ENCODE measurements at regions not wholly inside any gene's neighbourhood (a gene's known extent, or its start where the extent isn't known, plus 50 kb on each side); places are given as distances from the start of the nearest gene placed in this dataset.

DNA sequence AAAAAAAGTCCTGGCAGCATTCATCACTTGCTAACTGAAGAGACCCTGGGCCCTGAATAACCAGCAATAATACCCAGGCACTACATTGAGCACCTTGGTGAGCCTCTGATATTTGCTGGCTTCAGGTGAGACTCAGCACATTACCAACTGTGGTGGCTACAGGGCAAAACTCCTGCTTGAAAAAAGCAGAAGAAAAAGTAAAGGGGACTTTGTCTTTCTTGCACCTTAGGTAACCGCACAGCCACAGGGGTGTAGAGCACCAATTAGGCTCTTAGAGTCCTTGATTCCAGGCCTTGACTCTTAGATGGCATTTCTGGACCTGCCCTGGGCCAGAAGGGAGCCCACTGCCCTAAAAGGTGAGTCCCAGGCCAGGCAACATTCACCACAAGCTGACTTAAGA lies 269.5 kb downstream of the AUH start:
- H3K4me3 ChIP-seq (ENCODE audit: insufficient read depth, low read length), result no peak overlapping the region

GRCh38 chr9:91094324-91095088 lies 267.2 kb downstream of the AUH start:
- TF ChIP-seq, protein P1, sequence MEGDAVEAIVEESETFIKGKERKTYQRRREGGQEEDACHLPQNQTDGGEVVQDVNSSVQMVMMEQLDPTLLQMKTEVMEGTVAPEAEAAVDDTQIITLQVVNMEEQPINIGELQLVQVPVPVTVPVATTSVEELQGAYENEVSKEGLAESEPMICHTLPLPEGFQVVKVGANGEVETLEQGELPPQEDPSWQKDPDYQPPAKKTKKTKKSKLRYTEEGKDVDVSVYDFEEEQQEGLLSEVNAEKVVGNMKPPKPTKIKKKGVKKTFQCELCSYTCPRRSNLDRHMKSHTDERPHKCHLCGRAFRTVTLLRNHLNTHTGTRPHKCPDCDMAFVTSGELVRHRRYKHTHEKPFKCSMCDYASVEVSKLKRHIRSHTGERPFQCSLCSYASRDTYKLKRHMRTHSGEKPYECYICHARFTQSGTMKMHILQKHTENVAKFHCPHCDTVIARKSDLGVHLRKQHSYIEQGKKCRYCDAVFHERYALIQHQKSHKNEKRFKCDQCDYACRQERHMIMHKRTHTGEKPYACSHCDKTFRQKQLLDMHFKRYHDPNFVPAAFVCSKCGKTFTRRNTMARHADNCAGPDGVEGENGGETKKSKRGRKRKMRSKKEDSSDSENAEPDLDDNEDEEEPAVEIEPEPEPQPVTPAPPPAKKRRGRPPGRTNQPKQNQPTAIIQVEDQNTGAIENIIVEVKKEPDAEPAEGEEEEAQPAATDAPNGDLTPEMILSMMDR (IDR thresholded peaks at IDR 0.05; ENCODE audit: extremely low read depth, low read depth, low read length), result no peak
- no peaks in the 10 kb centered on the region for H3K27me3 ChIP-seq (ENCODE audit: insufficient read depth, low read length)
- no peaks in the 10 kb centered on the region for H3K79me2 ChIP-seq (ENCODE audit: insufficient read depth, low read length)
- no peaks in the 10 kb centered on the region for H4K20me1 ChIP-seq (ENCODE audit: insufficient read depth, low read length)
- H2AFZ ChIP-seq (ENCODE audit: low read length), result no peak overlapping the region
- no peaks in the 10 kb centered on the region for H3K36me3 ChIP-seq (ENCODE audit: insufficient read depth, low read length)
- no peak overlapping the region for H3K4me2 ChIP-seq (ENCODE audit: insufficient read depth, low read length)
- no peaks in the 10 kb centered on the region for H3K9me3 ChIP-seq (ENCODE audit: low read depth, low read length)
- H3K4me1 ChIP-seq (ENCODE audit: insufficient read depth, low read length), result peaks cover 3% of the 10 kb centered on the region
- no peak overlapping the region for H3K4me3 ChIP-seq (ENCODE audit: insufficient read depth, low read length)
- DNase-seq (ENCODE audit: insufficient read length, low spot score, missing footprints), result no peak
- H3K27ac ChIP-seq (ENCODE audit: low read depth, low read length), result no peak overlapping the region

More for the DNA sequence above, 269.5 kb downstream of the AUH start:
- no peak overlapping the region for H2AFZ ChIP-seq (ENCODE audit: low read length)
- no peaks in the 10 kb centered on the region for H3K9me3 ChIP-seq (ENCODE audit: low read depth, low read length)
- no peak for DNase-seq (ENCODE audit: insufficient read length, low spot score, missing footprints)
- no peaks in the 10 kb centered on the region for H4K20me1 ChIP-seq (ENCODE audit: insufficient read depth, low read length)
- H3K27me3 ChIP-seq (ENCODE audit: insufficient read depth, low read length), result no peaks in the 10 kb centered on the region
- H3K4me1 ChIP-seq (ENCODE audit: insufficient read depth, low read length), result no peaks in the 10 kb centered on the region
- TF ChIP-seq, protein P1 (IDR thresholded peaks at IDR 0.05; ENCODE audit: extremely low read depth, low read depth, low read length), result no peak
- H3K79me2 ChIP-seq (ENCODE audit: insufficient read depth, low read length), result no peaks in the 10 kb centered on the region
- no peak overlapping the region for H3K27ac ChIP-seq (ENCODE audit: low read depth, low read length)
- H3K4me2 ChIP-seq (ENCODE audit: insufficient read depth, low read length), result no peak overlapping the region
- no peaks in the 10 kb centered on the region for H3K36me3 ChIP-seq (ENCODE audit: insufficient read depth, low read length)

GRCh38 chr9:91098203-91098850 lies 263.4 kb downstream of the AUH start:
- Histone ChIP-seq H3K27me3 (ENCODE audit: insufficient read depth, low read length) (no peaks in the 10 kb centered on the region), H3K4me1 (ENCODE audit: insufficient read depth, low read length) (peaks cover 16% of the 10 kb centered on the region), H3K36me3 (ENCODE audit: insufficient read depth, low read length) (no peaks in the 10 kb centered on the region), H3K79me2 (ENCODE audit: insufficient read depth, low read length) (no peaks in the 10 kb centered on the region), H3K4me3 (ENCODE audit: insufficient read depth, low read length) (no peak overlapping the region), H4K20me1 (ENCODE audit: insufficient read depth, low read length) (no peaks in the 10 kb centered on the region), H3K9me3 (ENCODE audit: low read depth, low read length) (no peaks in the 10 kb centered on the region), H3K4me2 (ENCODE audit: insufficient read depth, low read length) (no peak overlapping the region), H2AFZ (ENCODE audit: low read length) (no peak overlapping the region), H3K27ac (ENCODE audit: low read depth, low read length) (no peak overlapping the region)
- DNase-seq (ENCODE audit: insufficient read length, low spot score, missing footprints), result no peak
- TF ChIP-seq, protein P1 (IDR thresholded peaks at IDR 0.05; ENCODE audit: extremely low read depth, low read depth, low read length), result no peak

DNA sequence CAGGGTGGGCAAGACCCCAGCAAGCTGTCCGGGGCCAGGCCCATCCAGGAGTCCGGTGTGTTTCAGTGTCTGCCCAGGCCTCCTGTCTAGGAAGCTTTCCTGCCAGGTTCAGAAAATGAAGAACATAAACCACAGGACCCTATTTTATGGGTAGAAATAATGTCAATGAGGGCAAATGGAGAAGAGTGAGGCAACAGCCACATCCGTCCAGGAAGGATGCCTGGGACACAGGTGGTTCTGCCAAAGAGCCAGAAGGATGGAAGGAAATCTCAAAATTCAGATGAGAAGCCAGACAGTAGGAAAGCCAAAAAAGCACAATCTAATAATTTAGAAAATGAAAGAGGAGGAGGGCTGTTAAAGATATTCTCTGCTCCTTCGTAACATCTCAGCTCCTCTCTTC lies 262.3 kb downstream of the AUH start:
- H3K4me2 ChIP-seq (ENCODE audit: insufficient read depth, low read length), result peak overlapping the region; percentile 22
- peak overlapping the region; percentile 76 for H3K27ac ChIP-seq (ENCODE audit: low read depth, low read length)
- no peaks in the 10 kb centered on the region for H4K20me1 ChIP-seq (ENCODE audit: insufficient read depth, low read length)
- no peaks in the 10 kb centered on the region for H3K27me3 ChIP-seq (ENCODE audit: insufficient read depth, low read length)
- no peaks in the 10 kb centered on the region for H3K79me2 ChIP-seq (ENCODE audit: insufficient read depth, low read length)
- H3K4me3 ChIP-seq (ENCODE audit: insufficient read depth, low read length), result no peak overlapping the region
- DNase-seq (ENCODE audit: insufficient read length, low spot score, missing footprints), result no peak
- H3K4me1 ChIP-seq (ENCODE audit: insufficient read depth, low read length), result peaks cover 16% of the 10 kb centered on the region
- TF ChIP-seq, protein P1 (IDR thresholded peaks at IDR 0.05; ENCODE audit: extremely low read depth, low read depth, low read length), result no peak
- H3K9me3 ChIP-seq (ENCODE audit: low read depth, low read length), result no peaks in the 10 kb centered on the region
- no peak overlapping the region for H2AFZ ChIP-seq (ENCODE audit: low read length)
- H3K36me3 ChIP-seq (ENCODE audit: insufficient read depth, low read length), result no peaks in the 10 kb centered on the region

All from osteoblast (primary cell).